ENCODE measurements at regions not wholly inside any gene's neighbourhood (a gene's known extent, or its start where the extent isn't known, plus 50 kb on each side); places are given as distances from the start of the nearest gene placed in this dataset.

DNA sequence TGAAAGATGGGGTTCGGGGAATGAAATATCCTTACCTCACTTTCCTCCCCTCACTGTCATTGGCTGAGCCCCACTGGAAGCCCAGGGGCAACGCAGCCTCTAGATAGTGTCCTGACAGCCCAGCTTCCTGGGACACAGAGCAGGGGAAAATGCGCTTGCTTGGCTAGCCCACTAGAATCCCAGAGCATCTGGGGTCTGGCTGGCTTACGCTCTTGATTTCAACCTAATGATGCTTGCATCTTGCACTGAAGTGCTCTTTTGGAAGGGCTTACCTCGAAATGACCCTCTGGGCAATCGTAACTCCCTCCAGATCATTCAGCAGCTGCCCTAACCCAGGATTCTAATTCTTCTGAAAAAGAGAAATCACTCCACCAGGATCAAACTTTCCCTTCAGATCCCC is 147.6 kb downstream of the SOX9 start:
- no peak for TF ChIP-seq ARNTL (CRISPR knock-in tag; IDR thresholded peaks at IDR 0.05; ENCODE audit: borderline replicate concordance, low read depth)
- TF ChIP-seq ZFP30 (CRISPR knock-in tag; IDR thresholded peaks at IDR 0.05) = no peak
- no peak for TF ChIP-seq CSDC2 (CRISPR knock-in tag; IDR thresholded peaks at IDR 0.05)
